Activated T-cell treated with anti-CD3 and anti-CD28 coated beads, Interleukin-2, amount 50 U/mL, for 4 hours (primary cell): ENCODE measurements at regions not wholly inside any gene's neighbourhood (a gene's known extent, or its start where the extent isn't known, plus 50 kb on each side); places are given as distances from the start of the nearest gene placed in this dataset.

Source experiments
- ATAC-seq, 2 donors: fragments of 200-7000 bp; cut with Tn5 transposase; one replicate each; pipeline ENCODE4 v1.10.0; 2021
- DNase-seq: peaks from one replicate; pipeline ENCODE4 v3.0.0-alpha.2; 2020
- H3K27me3 Mint-ChIP-seq: one replicate; pipeline ENCODE4 v1.8.0; 2021; ENCODE audit warnings: low read depth, mixed read lengths
- H3K36me3 Mint-ChIP-seq: one replicate; pipeline ENCODE4 v1.8.0; 2022; ENCODE audit warnings: mixed read lengths; ENCODE audit not compliant: insufficient read depth
- H3K4me1 Mint-ChIP-seq: one replicate; pipeline ENCODE4 v1.8.0; 2021; ENCODE audit warnings: low read depth, mixed read lengths
- H3K4me3 Mint-ChIP-seq: one replicate; pipeline ENCODE4 v1.8.0; 2021; ENCODE audit warnings: mild to moderate bottlenecking, moderate library complexity, mixed read lengths
- H3K9me3 Mint-ChIP-seq: one replicate; pipeline ENCODE4 v1.8.0; 2021; ENCODE audit warnings: mixed read lengths

GRCh38 chr1:198106011-198106410, 50.8 kb upstream of the NEK7 start:
- ATAC-seq (no peak), DNase-seq (no peak)
- Mint-ChIP-seq H3K27me3 (peaks cover 2% of the 10 kb centered on the region), H3K4me3 (no peak overlapping the region), H3K9me3 (no peaks in the 10 kb centered on the region), H3K36me3 (peaks cover 2% of the 10 kb centered on the region), H3K4me1 (peaks cover 18% of the 10 kb centered on the region)
